ENCODE measurements at regions not wholly inside any gene's neighbourhood (a gene's known extent, or its start where the extent isn't known, plus 50 kb on each side); places are given as distances from the start of the nearest gene placed in this dataset.

DNA sequence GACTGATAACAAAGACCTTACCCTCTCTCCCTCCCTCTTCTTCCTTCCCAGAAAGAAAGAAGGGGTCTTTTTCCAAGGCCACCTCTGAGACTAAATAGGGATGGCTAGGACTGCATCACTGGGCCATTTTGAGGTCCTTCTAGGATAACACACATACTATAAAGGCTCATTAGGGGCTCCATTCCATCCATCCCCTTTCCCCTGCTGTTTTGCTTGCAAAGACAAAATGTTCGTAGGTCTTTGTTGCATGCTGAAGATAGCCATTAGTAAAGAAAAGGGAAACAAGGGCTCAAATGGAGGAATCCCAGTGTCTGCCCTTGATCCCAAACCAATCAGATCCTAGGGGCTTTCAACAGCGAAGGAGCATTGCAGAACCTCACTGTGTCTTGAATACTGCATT is 344.3 kb downstream of the CYP26B1 start:
- DNase-seq: no peak

DNA sequence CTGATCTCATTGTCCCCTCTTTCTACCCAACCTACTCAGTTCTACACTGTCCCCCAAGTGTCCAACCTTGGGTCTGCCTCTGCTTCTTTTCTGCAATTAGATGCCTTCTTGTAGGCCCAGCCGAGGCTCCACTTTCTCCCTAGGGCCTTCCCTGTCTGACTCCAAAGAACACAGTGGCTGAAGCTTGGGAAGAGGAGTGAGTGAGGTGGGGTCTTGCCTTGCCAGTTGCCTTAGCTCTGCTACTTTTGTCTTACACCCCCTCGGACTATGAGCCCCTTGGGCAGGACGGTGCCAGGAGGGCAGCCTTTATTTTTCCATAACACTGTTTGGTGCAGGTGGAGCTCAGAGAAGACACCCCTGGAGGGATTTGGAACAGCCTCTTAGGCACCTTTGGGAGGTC is 345.1 kb downstream of the CYP26B1 start:
- no peak for DNase-seq

DNA sequence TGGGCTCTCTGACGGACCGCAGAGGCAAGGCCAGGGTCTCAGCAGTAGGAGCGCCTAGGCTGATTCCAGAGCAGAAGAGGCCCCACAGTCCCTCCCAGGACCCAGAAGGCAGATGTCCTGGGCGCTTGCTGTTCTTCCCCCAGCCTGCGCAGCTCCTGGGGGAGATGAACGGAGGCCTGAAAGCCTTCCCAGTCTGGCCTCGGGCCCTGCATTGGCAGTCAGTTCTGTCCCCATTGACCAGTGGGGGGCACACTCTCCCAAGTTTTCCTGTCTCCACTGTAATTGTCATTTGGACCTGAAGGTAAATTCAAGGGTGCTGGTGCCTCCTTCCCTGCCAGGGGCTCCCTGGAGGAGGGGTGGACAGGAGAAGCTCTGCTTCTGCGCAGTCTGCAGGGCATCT is 345.7 kb downstream of the CYP26B1 start:
- peak; percentile 25 for DNase-seq

DNA sequence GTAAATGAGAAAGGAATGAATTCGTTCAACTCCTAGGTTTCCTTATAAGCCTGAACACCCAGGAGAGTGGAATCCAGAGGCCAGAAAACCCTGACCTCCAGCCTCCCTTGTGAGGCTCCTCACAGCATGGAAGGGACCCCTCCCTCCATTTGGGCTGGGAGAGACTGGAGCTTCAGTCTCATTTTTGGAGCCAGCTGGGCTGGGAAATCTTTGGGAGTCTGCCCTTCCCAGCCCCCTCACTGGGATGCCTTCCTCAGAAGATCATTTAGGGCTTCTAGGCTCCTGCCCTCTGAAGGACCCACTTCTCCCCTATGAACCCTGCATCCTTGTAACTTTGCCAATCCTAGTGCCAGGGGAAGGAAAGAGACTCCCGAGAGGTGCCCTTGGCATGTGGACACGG is 346.1 kb downstream of the CYP26B1 start:
- no peak for DNase-seq

DNA sequence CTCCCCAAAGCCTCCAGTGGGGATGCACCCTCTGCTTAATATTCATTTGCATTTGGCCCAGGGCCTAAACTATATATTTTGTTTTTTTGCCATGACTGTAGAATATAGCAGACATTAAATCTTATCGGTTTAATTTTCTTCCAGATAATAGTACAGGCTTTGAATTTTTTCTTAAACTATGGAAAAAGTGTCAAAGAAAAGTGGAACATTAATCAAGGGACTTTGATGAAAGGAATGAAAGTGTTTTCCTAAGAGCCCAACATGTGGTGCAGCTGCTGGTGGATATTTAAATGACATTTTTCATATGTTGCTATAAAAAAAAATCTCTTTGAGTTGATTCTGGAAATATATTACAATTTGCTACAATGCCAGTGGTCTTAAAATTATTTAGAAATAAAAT is 346.8 kb downstream of the CYP26B1 start:
- DNase-seq: no peak

DNA sequence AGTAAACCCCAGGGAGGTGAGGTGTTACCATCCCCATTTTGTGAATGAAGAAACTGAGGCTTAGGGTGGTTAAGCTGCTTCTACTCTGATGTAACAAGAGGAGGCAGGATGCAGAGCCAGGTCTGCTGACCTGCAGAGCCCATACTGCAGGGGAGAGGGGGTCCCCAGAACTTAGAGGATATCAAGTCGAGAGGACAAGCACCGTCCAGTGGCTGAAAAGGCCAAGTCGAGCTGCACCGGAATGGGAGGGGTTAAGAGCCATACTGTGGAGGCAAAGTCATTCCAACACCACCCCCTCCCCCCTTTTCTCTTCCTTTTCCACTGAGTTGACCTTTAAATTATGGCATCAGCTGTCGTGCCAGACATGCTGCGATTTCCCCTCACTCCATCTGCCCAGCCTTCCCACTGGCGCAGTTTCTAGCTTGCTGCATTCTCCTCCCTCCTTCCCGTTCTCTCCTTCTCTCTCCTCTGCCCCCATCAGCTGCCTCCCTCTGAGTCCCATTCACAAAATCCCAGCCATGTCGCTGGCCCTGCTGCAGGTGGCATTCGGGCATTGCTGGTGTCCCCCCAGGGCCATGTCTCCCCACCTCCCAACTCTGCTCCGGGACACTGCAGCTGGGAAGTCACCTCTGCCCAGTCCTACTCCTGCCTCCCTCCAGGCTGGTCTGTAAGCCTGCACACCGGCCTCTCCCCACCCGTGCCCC is 346.9 kb downstream of the DYSF start:
- DNase-seq: no peak

DNA sequence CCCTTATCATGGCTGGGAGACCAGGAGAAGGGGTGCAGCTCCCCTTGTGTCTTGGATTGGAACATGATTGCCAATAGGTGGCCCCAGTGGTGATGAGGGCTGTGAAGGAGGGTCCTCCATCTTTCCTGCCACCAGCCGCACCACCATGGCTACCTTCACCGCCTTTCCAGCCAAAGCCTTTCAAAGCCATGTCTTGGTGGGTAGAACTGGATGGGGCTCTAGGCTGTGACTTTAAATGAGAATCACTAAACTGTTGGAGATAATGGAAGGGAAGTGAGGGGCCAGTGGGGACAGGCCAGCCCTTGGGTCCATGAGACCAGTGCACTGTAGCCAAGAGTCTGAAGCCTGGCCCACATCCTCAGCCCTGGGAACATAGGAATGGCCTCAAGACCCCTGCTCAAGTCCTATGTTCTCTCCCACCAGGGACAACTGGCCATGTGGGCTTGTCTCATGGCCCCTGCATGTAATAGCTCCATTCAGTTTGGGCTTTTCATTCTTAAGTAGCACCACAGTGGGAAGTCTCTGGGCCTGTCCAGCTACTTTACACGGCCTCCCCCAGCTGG is 345.7 kb downstream of the DYSF start:
- no peak for DNase-seq

DNA sequence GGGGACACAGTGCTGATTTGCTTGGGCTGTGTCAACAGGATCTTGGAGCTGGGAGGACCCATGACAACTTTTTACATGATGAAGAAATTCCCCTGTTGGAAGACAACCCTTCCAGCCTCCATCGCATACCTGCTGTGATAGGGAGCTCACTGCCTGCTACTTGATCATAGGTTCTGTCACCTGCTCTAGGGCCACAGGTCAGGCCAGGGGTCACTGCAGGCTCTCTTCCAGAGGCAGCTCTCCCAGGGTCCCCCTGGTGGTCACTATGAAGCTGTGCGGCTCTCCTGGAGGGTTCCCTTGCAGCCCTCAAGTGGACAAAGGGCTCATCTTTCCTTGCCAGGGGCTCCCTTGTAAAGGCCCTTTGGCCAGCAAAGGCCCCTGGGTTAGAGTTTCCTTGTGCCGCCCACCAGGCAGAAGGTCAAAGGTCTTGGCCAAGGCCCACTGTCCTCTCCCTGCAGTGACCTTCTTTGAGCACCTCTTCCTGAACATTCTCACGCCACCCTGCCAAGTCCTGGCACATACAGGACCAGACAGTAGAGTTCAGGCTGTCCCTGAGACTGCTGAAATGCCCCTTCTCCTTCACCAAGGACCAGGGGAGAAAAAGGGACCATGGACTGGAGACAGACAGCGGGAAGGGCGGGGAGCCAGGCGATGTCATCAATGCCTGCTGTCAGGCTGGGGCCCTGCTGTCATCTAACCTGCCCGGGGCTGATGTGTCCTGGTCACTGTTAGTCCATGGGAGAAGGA is 345.1 kb downstream of the DYSF start:
- peak; percentile 50 for DNase-seq

DNA sequence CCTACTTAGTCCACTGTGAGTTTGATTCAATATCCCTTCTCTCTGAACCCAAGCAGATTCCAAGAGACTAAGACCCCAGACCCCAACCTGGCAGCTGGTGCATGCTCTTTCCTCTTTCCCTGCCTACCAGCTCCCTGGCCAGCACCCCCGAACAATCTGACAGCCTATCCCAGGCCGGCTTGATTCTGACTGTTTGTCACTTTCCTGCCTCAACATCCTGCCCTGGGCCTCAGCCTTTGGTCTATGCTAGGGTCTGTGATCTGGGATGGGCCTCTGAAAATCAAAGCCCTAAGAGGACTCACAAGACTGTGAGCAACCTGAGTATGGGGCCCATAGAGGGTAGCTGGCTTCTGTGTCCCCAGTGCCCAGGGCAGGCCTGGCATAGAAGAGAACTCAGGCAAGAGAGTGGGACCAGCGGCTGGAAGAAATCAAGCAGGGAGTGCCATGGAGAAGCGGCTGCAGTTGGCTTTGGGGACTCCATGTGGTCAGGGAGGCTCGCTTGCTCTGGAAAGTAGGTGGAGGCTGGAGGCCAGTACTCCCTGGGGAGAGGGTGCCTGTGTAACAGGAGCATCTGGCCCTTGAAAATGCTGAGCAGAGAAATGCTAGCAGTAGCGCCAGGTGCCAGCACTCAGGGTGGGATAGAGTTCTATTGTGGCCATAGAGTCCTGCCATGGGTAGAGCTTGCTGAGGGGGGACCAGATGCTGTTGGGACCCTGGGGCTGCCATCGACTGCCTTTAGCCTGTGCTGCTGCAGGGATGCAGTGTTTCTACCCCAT is 343.9 kb downstream of the DYSF start:
- DNase-seq: no peak

DNA sequence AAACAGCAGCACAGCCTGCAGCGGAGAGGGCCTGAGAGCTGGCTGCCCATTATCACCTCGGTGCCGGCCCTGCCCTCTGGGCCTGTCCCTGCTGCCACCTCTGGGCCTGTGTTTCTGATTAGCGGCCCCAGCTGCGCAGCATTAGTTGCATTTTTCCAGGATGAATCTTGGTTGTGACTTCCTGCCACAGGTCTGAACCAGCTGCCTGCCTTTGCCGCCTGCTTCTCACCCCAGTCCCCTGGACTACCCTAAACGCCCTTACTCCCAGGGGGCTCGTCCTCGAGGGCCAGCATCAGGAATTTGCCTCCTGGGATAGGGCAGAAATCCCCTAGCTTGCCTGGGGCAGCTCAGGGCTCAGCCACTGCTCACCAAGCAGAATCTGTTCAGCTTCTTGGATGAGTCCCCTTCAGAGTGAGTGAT is 342.8 kb downstream of the DYSF start:
- DNase-seq: no peak

DNA sequence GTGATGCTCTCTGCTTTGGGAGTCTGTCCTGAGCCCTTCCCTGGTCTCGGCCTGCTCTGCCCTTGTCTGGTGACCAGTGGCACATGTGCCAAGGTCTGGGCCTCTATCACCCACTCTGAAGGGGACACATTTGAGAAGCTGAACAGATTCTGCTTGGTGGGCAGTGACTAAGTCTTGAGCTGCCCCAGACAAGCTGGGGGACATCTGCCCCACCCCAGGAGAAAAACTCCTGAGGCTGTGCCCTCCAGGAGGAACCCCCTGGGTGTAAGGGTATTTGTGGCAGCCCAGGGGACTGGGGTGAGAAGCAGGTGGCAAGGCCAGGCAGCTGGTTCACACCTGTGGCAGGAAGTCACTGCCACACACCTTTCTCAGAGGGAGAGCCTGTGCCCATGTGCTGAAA is 342.1 kb downstream of the DYSF start:
- DNase-seq: no peak

DNA sequence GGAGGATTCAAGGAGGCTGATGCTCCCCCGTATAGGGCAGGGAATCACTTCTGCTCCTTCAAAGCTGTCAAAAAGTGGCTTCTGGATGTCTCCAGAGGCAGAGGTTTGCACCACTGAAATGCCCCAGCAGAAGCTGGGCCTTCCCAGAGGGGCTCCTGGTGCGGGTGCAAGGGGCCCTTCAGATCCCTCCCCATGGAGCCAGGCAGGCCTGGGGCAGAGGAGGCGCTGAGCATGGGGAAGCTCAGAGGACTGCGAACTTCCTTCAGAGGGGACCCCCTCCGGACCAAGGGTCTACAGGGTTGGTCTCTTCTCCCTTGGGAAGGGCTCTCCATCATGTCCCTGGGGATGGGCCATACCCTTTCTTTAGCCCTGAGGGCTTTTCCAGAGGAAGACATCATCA is 341.2 kb downstream of the DYSF start:
- DNase-seq: no peak

DNA sequence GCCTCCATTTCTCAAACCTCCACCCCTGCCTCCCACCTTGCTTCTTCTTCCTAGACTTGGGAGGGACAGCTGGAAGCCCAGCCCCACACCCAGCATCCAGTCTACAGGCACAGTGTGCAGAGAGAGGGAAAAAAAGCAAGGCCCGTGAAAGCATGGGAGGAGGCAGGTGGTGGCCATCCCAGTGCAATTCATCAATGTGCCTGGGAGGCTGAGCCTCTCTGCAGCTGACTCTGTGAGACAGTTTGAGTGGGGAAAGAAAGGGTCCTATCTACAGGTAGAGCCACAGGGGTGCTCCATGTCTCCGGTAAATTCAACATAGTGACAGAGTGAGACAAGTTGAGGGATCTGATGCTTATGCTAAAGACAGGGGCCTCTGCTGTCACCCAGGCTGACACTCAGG is 340.6 kb downstream of the DYSF start:
- DNase-seq: no peak

DNA sequence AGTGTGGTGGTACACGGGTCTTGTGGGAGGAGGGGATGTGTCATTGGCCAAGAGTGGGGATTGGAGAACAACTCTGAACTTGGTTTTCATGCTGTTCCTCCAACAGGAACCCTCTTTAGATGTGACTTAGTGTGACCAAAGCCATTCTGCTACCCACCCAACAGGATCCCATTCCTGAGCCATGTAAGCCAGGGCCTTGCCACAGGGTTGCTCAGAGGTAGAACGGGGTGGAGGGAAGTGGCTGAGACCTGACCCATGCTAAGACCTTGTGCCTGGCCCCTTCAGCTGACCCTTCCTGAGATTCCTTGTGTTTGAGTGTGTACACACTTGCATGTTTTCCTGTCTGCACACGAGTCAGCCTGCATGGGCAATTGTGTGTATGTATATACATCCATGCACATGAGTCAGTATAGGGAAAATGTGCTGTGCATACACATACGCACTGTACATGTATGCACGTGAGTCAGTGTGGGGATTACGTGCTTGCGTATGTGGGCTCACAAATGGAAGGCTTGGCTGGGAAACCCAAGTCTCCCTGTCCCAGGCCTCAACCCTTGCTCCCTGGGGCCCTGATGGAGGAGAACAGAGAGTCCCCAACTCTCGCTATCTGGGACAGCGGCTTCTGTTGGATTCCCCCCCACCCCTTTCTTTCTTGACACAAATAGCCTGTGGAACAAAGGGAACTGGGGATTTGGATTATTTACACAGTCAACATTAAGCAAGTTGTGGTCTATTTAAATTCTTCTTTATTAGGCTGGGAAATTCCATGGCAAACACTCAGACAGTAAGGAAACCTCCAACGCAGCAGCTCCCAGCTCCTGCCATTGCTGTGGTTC is 339.8 kb downstream of the DYSF start:
- DNase-seq: no peak

DNA sequence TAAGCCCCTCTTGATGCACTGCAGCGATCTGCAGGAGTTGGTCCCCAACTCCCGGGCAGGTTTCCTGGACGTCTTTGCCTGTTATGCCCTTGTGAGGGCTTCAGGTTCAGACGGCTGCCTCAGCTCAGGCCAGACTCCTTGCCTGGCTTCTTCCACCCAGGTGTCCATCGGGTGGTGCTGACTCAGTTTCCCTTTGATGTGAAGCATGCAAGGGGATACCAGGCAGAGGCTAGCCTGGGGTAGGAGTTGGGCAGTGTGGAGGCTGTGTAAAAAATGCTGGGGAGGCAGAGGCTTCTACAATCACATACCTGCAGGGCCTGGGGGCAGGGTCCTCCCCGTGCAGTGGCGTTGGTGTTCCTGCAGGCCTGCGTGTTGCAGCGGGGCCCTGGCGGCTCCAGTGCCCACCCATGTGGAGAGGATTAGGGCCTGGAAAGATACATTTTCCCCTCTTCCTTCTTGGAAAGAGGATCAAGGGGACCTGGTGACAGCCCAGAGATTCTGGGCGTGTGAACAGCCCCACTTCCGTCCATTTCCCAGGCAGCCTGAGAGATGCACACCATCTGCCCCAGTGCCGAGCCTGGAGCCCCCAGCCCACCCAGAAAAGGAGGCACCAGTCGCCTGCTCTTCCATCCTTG is 338.3 kb downstream of the DYSF start:
- DNase-seq: peak; percentile 14

DNA sequence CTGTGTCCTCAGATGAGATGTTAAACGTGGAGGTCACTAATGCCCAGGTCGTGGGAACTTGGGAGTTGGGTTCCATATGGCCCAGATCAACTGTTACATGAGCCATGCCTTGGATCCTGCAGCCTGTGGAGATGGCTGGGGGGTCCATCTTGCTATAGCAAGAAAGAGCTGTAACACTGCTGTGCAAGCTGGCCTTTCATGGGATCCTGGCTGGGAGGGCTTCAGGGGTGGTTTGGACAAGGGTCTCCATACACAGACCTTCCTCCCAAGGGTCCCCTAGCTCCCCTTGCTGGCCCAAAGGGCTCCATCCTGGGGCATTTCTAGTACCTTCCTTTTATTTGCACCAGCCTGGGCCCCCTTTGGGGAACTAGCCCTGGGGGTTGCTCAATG is 337.7 kb downstream of the DYSF start:
- DNase-seq: no peak

DNA sequence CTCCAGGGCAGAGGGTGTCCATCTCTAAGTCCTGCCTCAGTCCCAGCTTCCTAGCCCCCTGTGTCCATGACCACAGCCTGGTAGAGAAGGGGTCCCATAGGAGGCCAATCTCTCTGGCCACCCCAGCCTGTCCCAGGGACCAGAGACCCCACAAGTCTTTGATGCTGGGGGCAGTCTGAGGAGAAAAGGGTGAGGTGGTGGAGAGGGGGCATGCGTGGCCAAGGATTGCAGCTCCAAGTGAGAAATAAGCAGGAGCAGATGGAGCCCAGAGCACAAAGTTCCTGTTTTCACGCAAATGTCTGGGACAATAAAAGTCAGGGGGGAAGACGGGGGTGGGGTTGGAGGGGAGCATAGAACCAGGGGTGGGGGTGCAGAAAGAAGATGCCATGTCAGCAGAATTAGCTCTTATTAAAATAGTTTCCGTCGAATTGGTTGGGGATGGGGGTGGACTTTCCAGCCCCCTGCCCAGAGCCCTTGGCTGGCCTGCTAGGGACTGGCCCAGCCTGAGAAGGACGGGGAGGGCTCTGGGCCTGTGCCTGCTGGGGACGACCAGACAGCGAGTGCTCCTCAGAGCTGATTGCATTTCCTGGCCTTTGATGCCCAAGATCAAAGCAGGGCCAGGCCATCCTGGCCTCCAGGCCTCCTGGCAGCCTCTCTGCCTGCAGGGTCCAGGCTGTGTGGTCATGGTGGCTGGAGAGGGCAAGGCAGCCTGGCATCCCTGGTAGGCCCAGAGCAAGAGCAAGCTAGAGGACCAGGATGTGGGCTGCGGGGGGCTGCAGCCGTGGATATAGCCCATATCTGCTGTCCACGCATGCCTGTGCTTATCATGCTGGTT is 337.1 kb downstream of the DYSF start:
- peak; percentile 2 for DNase-seq

DNA sequence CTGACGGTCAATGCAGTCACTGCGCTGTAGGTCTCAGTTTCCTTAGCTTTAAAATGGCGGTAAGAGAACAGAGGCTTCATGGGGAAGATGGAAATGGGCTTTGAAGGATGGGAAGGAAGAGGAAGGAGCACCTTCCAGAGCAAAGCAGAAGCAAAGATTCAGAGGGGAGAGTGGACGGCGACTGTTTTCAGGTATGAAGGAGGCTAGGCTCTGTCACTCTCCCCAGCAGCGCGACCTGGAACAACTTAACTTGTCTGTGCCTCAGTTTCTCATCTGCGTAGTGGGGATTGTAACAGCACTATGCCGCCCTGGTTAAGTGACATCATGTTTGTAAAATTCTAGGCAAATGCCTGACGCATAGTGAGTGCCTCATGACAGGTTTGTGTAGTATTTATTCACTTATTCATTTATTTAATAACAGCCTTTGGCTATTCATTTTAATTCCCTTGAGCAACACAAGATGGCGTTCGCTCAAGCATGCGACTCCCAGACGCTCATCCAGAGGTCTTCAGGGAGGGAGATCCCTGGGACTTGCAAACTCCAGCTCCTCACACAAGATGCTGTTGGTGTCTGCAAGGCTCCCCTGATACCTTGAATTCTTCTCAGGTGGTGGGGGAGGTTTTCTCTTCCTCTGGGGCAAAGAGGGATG is 336.3 kb downstream of the DYSF start:
- DNase-seq: peak; percentile 0

DNA sequence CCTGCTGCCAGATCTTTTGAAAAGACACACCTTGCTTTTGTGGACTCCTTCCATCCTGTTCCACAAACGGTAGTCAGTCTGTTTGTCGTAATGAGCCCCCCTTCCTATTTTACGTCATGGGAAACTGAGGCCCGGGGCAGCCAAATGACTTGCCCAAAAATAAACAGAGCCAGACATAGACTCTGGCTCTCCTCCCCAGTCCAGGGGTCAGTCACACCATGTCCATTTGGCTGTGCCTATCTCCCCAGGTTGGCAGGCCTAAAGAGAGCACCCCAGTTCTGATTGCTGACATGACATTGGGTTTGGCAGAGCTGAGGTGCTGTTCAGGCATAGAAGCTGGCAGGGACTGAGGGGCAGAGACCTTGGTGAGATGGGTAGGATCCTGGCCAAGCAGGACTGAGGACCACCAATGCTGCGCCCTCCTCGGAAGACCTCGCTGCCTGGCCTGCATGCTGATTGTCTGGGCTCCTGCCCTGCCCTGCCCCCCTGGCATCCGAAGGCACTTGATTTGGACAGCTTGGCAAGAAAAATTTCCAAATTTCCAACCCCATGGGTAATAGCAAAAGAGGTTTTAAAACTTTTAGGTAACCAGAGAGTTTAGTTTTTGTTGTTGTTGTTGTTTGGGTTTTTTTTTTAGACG is 335.4 kb downstream of the DYSF start:
- peak; percentile 4 for DNase-seq

DNA sequence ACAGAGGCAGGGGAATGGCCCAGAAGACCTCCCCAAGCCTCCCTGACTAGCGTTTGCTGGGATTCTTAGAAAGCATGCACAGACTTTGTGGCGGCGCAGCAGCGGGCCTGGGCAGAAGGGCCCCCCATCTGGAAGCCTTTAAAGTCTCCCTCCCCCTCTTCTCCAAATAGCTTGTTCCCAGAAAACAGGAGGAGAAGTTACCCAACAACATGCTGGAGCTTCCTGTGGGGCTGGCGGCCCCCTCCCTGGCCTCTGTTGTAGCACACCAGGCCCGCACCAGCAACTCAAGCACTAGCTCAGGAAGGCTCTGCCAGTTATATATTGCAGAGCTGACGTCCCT is 334.8 kb downstream of the DYSF start:
- peak; percentile 5 for DNase-seq

Data from stimulated activated CD8-positive, alpha-beta memory T cell treated with anti-CD3 and anti-CD28 coated beads, Interleukin-4, amount 100 ng/mL, for 48 hours (primary cell).